CD4-positive, alpha-beta T cell (primary cell): ENCODE measurements at regions not wholly inside any gene's neighbourhood (a gene's known extent, or its start where the extent isn't known, plus 50 kb on each side); places are given as distances from the start of the nearest gene placed in this dataset.
"Not testable (repeated sequence)": the region's sequence is repeated elsewhere in the genome, so short reads cannot be mapped to it uniquely, and the experiment has no call there.

ENCODE experiments used
- ATAC-seq: fragments of 200-7000 bp; cut with Tn5 transposase; one replicate; pipeline ENCODE4 v1.10.0; 2022; ENCODE audit warnings: mild to moderate bottlenecking; ENCODE audit not compliant: poor library complexity
- CTCF ChIA-PET: fragments of 350-600 bp; sonication (Branson Sonifier 250); formaldehyde crosslinking; loops from one replicate; lab custom pipeline; 2021; ENCODE audit warnings: antibody characterized with exemption, inconsistent platforms; lab: Charles Lee
- POLR2A ChIA-PET: fragments of 350-600 bp; sonication (Branson Sonifier 250); formaldehyde crosslinking; loops from one replicate; lab custom pipeline; 2021; ENCODE audit warnings: antibody characterized with exemption, inconsistent platforms; lab: Charles Lee
- DNase-seq, 14 experiments: peaks; one replicate each; pipeline ENCODE4 v3.0.0-alpha.2; 2013 to 2020; ENCODE audit warnings: mixed read lengths in 2 of 14
- H3K27ac ChIP-seq, 2 donors: one replicate each; pipeline versions ENCODE4 v1.5.1 to v1.7.0; 2013; ENCODE audit warnings: low read length in 2 of 2, low read depth in 1 of 2, mild to moderate bottlenecking in 1 of 2
- H3K27me3 ChIP-seq, 2 experiments: 1 replicate in 1 of 2; 2 replicates in 1 of 2; pipeline versions ENCODE4 v1.6.1 to v1.7.0; 2013; ENCODE audit warnings: low read length in 2 of 2, control low read depth in 1 of 2, mild to moderate bottlenecking in 1 of 2, moderate library complexity in 1 of 2; ENCODE audit not compliant: insufficient read depth in 2 of 2, control insufficient read depth in 1 of 2
- H3K36me3 ChIP-seq: one replicate; pipeline ENCODE4 v1.6.1; 2013; ENCODE audit warnings: low read length, control low read depth; ENCODE audit not compliant: insufficient read depth
- H3K4me1 ChIP-seq: one replicate; pipeline ENCODE4 v1.6.1; 2013; ENCODE audit warnings: low read length, control low read depth; ENCODE audit not compliant: insufficient read depth
- H3K4me3 ChIP-seq: one replicate; pipeline ENCODE4 v1.5.1; 2013; ENCODE audit warnings: mild to moderate bottlenecking, low read length, moderate library complexity
- H3K9me3 ChIP-seq, 2 experiments: 1 replicate in 1 of 2; 2 replicates in 1 of 2; pipeline versions ENCODE4 v1.6.1 to v1.7.0; 2013; ENCODE audit warnings: low read length in 2 of 2, mild to moderate bottlenecking in 2 of 2, control low read depth in 1 of 2, moderate library complexity in 1 of 2; ENCODE audit not compliant: control insufficient read depth in 1 of 2, insufficient read depth in 1 of 2
- H3K27ac Mint-ChIP-seq: one replicate; pipeline ENCODE4 v1.8.0; 2020; ENCODE audit warnings: mixed read lengths
- H3K27me3 Mint-ChIP-seq: one replicate; pipeline ENCODE4 v1.8.0; 2021; ENCODE audit warnings: mixed read lengths
- H3K36me3 Mint-ChIP-seq: one replicate; pipeline ENCODE4 v1.8.0; 2021; ENCODE audit warnings: low read depth, mixed read lengths
- H3K4me1 Mint-ChIP-seq: one replicate; pipeline ENCODE4 v1.8.0; 2021; ENCODE audit warnings: low read depth, mixed read lengths
- H3K4me3 Mint-ChIP-seq: one replicate; pipeline ENCODE4 v1.8.0; 2020; ENCODE audit warnings: mild to moderate bottlenecking, mixed read lengths
- H3K9me3 Mint-ChIP-seq: one replicate; pipeline ENCODE4 v1.8.0; 2020; ENCODE audit warnings: mixed read lengths
- CTCF ChIP-seq: fragments of 200-600 bp; IDR thresholded peaks from one replicate; pipeline ENCODE4 v1.8.0; 2022; ENCODE audit warnings: antibody characterized with exemption, mild to moderate bottlenecking
- intact Hi-C, 2 experiments: fragments of 100-400 bp; cut with DNase I in 1 of 2; cut with micrococcal nuclease in 1 of 2; formaldehyde crosslinking; loops; one replicate each; pipeline versions ENCODE4 v1.15.1 to v1.9.0; 2023 to 2025; cut with DNase I, micrococcal nuclease

- Mint-ChIP-seq H3K36me3 (no peaks in the 10 kb centered on the region), H3K4me1 (no peaks in the 10 kb centered on the region), H3K27me3 (no peaks in the 10 kb centered on the region), H3K4me3 (no peak overlapping the region), H3K9me3 (peaks cover 10% of the 10 kb centered on the region), H3K27ac (no peak overlapping the region)
- TF ChIP-seq CTCF, result no peak
- DNase-seq (no peak), ATAC-seq (no peak)
- H3K36me3 ChIP-seq, result no peaks in the 10 kb centered on the region
- CTCF ChIA-PET, result no interaction called here
- intact Hi-C loops, result no loop called here
- POLR2A ChIA-PET, result no interaction called here
- H3K9me3 ChIP-seq, result peaks cover 0 to 7% of the 10 kb centered on the region in 2 experiments
- no peaks in the 10 kb centered on the region for H3K27me3 ChIP-seq
- no peaks in the 10 kb centered on the region for H3K4me1 ChIP-seq
- no peak overlapping the region for H3K4me3 ChIP-seq
- no peak overlapping the region for H3K27ac ChIP-seq
These were observed 651.5 kb upstream of the CADM2 start for GRCh38 chr3:84307339-84307738.

- peaks cover 0 to 7% of the 10 kb centered on the region in 2 experiments for H3K9me3 ChIP-seq
- DNase-seq (no peak), ATAC-seq (no peak)
- POLR2A ChIA-PET, result no interaction called here
- no peak overlapping the region for H3K27ac ChIP-seq
- H3K27me3 ChIP-seq, result no peaks in the 10 kb centered on the region
- no peak for TF ChIP-seq CTCF
- Mint-ChIP-seq H3K4me3 (no peak overlapping the region), H3K27me3 (no peaks in the 10 kb centered on the region), H3K9me3 (peaks cover 8% of the 10 kb centered on the region), H3K36me3 (no peaks in the 10 kb centered on the region), H3K27ac (no peak overlapping the region), H3K4me1 (no peaks in the 10 kb centered on the region)
- CTCF ChIA-PET, result no interaction called here
- intact Hi-C loops, result no loop called here
- no peaks in the 10 kb centered on the region for H3K4me1 ChIP-seq
- H3K36me3 ChIP-seq, result no peaks in the 10 kb centered on the region
- no peak overlapping the region for H3K4me3 ChIP-seq
These were observed 650.4 kb upstream of the CADM2 start for GRCh38 chr3:84308379-84308778.

- peaks cover 17% of the 10 kb centered on the region for H3K9me3 Mint-ChIP-seq
- intact Hi-C loops, result no loop called here
- DNase-seq (no peak), ATAC-seq (no peak)
- TF ChIP-seq CTCF, result no peak
- Histone ChIP-seq H3K4me3 (no peak overlapping the region), H3K36me3 (no peaks in the 10 kb centered on the region), H3K9me3 (no peaks in the 10 kb centered on the region), H3K27me3 (no peaks in the 10 kb centered on the region), H3K4me1 (no peaks in the 10 kb centered on the region), H3K27ac (no peak overlapping the region)
- H3K27ac Mint-ChIP-seq, result no peak overlapping the region
- H3K27me3 Mint-ChIP-seq, result no peaks in the 10 kb centered on the region
- ChIA-PET POLR2A (no interaction called here), CTCF (no interaction called here)
- no peaks in the 10 kb centered on the region for H3K4me1 Mint-ChIP-seq
- no peaks in the 10 kb centered on the region for H3K36me3 Mint-ChIP-seq
- no peak overlapping the region for H3K4me3 Mint-ChIP-seq
These were observed 640.4 kb upstream of the CADM2 start for GRCh38 chr3:84318273-84318809.

- H3K4me3 Mint-ChIP-seq, H3K36me3 ChIP-seq, H3K4me1 ChIP-seq, H3K27me3 ChIP-seq, CTCF ChIA-PET, H3K4me3 ChIP-seq, intact Hi-C loops, H3K27ac Mint-ChIP-seq, H3K27me3 Mint-ChIP-seq, DNase-seq, H3K27ac ChIP-seq, H3K4me1 Mint-ChIP-seq, ATAC-seq, H3K36me3 Mint-ChIP-seq, POLR2A ChIA-PET: not testable (repeated sequence)
- H3K9me3 Mint-ChIP-seq, result peaks cover 22% of the 10 kb centered on the region
- peaks cover 6 to 12% of the 10 kb centered on the region in 2 experiments for H3K9me3 ChIP-seq
These were observed 593.1 kb upstream of the CADM2 start for GRCh38 chr3:84365563-84366278.
